Breast epithelium (tissue), 4 donors: ENCODE measurements at regions not wholly inside any gene's neighbourhood (a gene's known extent, or its start where the extent isn't known, plus 50 kb on each side); places are given as distances from the start of the nearest gene placed in this dataset.

Source experiments
- DNase-seq, 2 donors: peaks; one replicate each; pipeline ENCODE4 v3.0.0-alpha.2; 2019; ENCODE audit warnings: low spot score in 2 of 2
- H3K27ac ChIP-seq, 2 donors: fragments of 200-600 bp; sonication (generic) in 1 of 2; one replicate each; pipeline ENCODE4 v1.5.1; 2016 to 2019; ENCODE audit warnings: mild to moderate bottlenecking in 1 of 2
- H3K27me3 ChIP-seq, 2 donors: fragments of 200-600 bp; sonication (generic) in 1 of 2; one replicate each; pipeline versions ENCODE4 v1.5.1 to v1.6.0; 2017 to 2019; ENCODE audit warnings: control low read depth in 1 of 2, mild to moderate bottlenecking in 1 of 2
- H3K36me3 ChIP-seq: fragments of 200-600 bp; one replicate; pipeline ENCODE4 v1.5.1; 2019
- H3K4me1 ChIP-seq, 2 donors: fragments of 200-600 bp; sonication (generic); one replicate each; pipeline ENCODE4 v1.5.1; 2016 to 2019; ENCODE audit warnings: control low read depth in 1 of 2
- H3K4me3 ChIP-seq, 3 donors: fragments of 200-600 bp; sonication (generic); 1 replicate in 2 of 3; 2 replicates in 1 of 3; pipeline ENCODE4 v1.5.1; 2016 to 2019; ENCODE audit warnings: mild to moderate bottlenecking in 3 of 3, moderate library complexity in 2 of 3
- H3K9me3 ChIP-seq, 2 donors: fragments of 200-600 bp; sonication (generic) in 1 of 2; one replicate each; pipeline ENCODE4 v1.5.1; 2016 to 2019; ENCODE audit warnings: control low read depth in 1 of 2
- CTCF ChIP-seq, 3 donors: fragments of 450-650 bp; IDR thresholded peaks; one replicate each; pipeline ENCODE4 v1.5.1; 2016 to 2017; ENCODE audit warnings: antibody characterized with exemption in 3 of 3, mild to moderate bottlenecking in 3 of 3, moderate library complexity in 3 of 3
- POLR2A ChIP-seq: fragments of 450-650 bp; IDR thresholded peaks from one replicate; pipeline ENCODE4 v1.6.1; 2016; ENCODE audit warnings: antibody characterized with exemption, mild to moderate bottlenecking, moderate library complexity
- POLR2AphosphoS5 ChIP-seq, 3 donors: sonication (generic); formaldehyde crosslinking; IDR thresholded peaks; one replicate each; pipeline ENCODE4 v1.6.1; 2017; ENCODE audit warnings: antibody characterized with exemption in 3 of 3
- intact Hi-C: fragments of 100-400 bp; cut with DNase I; formaldehyde crosslinking; loops from one replicate; pipeline ENCODE4 v1.15.1; 2023; ENCODE audit warnings: low total_unique reads

GRCh38 chr13:55777612-55778011, 1363.1 kb upstream of the PRR20A start:
- Histone ChIP-seq H3K4me3 (no peak overlapping the region), H3K9me3 (no peaks in the 10 kb centered on the region), H3K27me3 (no peaks in the 10 kb centered on the region), H3K4me1 (no peaks in the 10 kb centered on the region), H3K27ac (no peak overlapping the region), H3K36me3 (no peaks in the 10 kb centered on the region)
- TF ChIP-seq POLR2A = no peak
- intact Hi-C loops = loop anchor here (5.0 kb wide), 1 partner anchor 425 kb away; no protein-coding TSS in a partner anchor
- DNase-seq = no peak

DNA sequence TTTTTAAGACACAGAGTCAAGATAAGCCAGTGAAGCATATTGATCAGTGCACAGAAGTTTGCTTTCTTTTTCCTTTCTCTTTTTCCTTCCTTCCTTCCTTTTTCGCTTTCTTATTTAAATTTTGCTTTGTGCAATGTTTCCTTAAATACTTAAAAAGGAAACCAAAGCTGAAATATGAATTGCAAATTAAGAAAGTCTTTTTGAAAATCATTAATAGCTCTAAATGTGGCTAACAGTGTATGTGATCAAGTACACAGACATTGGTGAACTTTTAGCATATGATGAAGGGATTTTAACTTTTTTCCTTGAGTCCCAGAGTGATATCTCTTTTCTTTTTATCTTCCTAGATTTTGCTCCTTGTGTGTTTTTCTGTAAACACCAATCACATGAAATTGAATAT, 1356.9 kb upstream of the PRR20A start:
- no peaks in the 10 kb centered on the region for H3K27me3 ChIP-seq
- no peaks in the 10 kb centered on the region for H3K4me1 ChIP-seq
- H3K4me3 ChIP-seq = no peak overlapping the region
- no peak overlapping the region for H3K27ac ChIP-seq
- TF ChIP-seq POLR2AphosphoS5 (IDR thresholded peaks at IDR 0.05) (no peak), CTCF (IDR thresholded peaks at IDR 0.05) (no peak), POLR2A (no peak)
- no peaks in the 10 kb centered on the region for H3K9me3 ChIP-seq
- no peak for DNase-seq
- no peaks in the 10 kb centered on the region for H3K36me3 ChIP-seq
- intact Hi-C loops = no loop called here

DNA sequence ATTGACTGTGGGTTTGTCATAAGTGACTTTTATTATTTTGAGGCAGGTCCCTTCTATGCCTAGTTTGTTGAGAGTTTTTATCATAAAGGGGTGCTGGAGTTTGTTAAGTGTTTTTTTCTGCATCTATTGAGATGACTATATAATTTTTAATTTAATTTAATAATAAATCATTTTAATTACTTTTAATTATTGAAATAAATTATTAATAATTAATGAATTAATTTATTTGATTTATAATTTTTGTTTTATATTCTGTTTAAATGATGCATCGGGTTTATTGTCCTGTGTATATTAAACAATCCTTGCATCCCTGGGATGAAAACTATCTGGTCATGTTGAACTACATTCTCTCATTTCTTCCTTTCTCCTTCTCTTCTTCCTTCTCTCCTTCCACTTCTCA, 1352.2 kb upstream of the PRR20A start:
- intact Hi-C loops = no loop called here
- no peaks in the 10 kb centered on the region for H3K36me3 ChIP-seq
- no peak for DNase-seq
- TF ChIP-seq CTCF (IDR thresholded peaks at IDR 0.05) = no peak
- TF ChIP-seq POLR2AphosphoS5 (IDR thresholded peaks at IDR 0.05) = no peak
- TF ChIP-seq POLR2A = no peak
- H3K27me3 ChIP-seq = no peaks in the 10 kb centered on the region
- no peak overlapping the region for H3K4me3 ChIP-seq
- H3K9me3 ChIP-seq = no peaks in the 10 kb centered on the region
- no peak overlapping the region for H3K27ac ChIP-seq
- no peaks in the 10 kb centered on the region for H3K4me1 ChIP-seq

- H3K4me3 ChIP-seq = no peak overlapping the region
- H3K36me3 ChIP-seq = no peaks in the 10 kb centered on the region
- no peaks in the 10 kb centered on the region for H3K9me3 ChIP-seq
- H3K27me3 ChIP-seq = no peaks in the 10 kb centered on the region
- intact Hi-C loops = no loop called here
- TF ChIP-seq CTCF (IDR thresholded peaks at IDR 0.05) = no peak
- TF ChIP-seq POLR2A = no peak
- no peak for TF ChIP-seq POLR2AphosphoS5 (IDR thresholded peaks at IDR 0.05)
- no peaks in the 10 kb centered on the region for H3K4me1 ChIP-seq
- H3K27ac ChIP-seq = no peak overlapping the region
- no peak for DNase-seq
These were observed 1348.0 kb upstream of the PRR20A start for GRCh38 chr13:55792544-55793193.

- H3K9me3 ChIP-seq = peaks cover 0 to 5% of the 10 kb centered on the region in 2 donors
- intact Hi-C loops = no loop called here
- no peaks in the 10 kb centered on the region for H3K27me3 ChIP-seq
- DNase-seq = no peak
- no peaks in the 10 kb centered on the region for H3K36me3 ChIP-seq
- no peak overlapping the region for H3K4me3 ChIP-seq
- H3K4me1 ChIP-seq = no peaks in the 10 kb centered on the region
- no peak overlapping the region for H3K27ac ChIP-seq
- TF ChIP-seq POLR2A (no peak), CTCF (IDR thresholded peaks at IDR 0.05) (no peak), POLR2AphosphoS5 (IDR thresholded peaks at IDR 0.05) (no peak)
These were observed 1325.2 kb upstream of the PRR20A start for GRCh38 chr13:55815458-55816033.
